ENCODE measurements at regions not wholly inside any gene's neighbourhood (a gene's known extent, or its start where the extent isn't known, plus 50 kb on each side); places are given as distances from the start of the nearest gene placed in this dataset.

GRCh38 chr3:73707772-73708171, 83.0 kb upstream of the PDZRN3 start:
- TF ChIP-seq CTCF (conservative IDR thresholded peaks at IDR 0.05 in 1 of 2, IDR thresholded peaks at IDR 0.05 in 1 of 2; ENCODE audit: extremely low read depth in 1 of 2, insufficient read depth in 1 of 2, low read depth in 1 of 2, low read length in 2 of 2), result no peak
- no peak for TF ChIP-seq EZH2 (IDR thresholded peaks at IDR 0.05; ENCODE audit: borderline replicate concordance, low read length)
